ENCODE measurements at regions not wholly inside any gene's neighbourhood (a gene's known extent, or its start where the extent isn't known, plus 50 kb on each side); places are given as distances from the start of the nearest gene placed in this dataset.

GRCh38 chrX:39491548-39492297 is 606.0 kb downstream of the BCOR start:
- TF ChIP-seq CTCF (IDR thresholded peaks at IDR 0.05; ENCODE audit: poor library complexity, severe bottlenecking) (no peak), TAF1 (IDR thresholded peaks at IDR 0.05; ENCODE audit: low read depth) (no peak), REST (IDR thresholded peaks at IDR 0.05; ENCODE audit: borderline replicate concordance) (no peak), EZH2 (IDR thresholded peaks at IDR 0.05; ENCODE audit: borderline replicate concordance, insufficient read depth, low read length, poor library complexity, severe bottlenecking) (no peak), POLR2AphosphoS5 (IDR thresholded peaks at IDR 0.05) (no peak), SMC3 (conservative IDR thresholded peaks at IDR 0.05; ENCODE audit: poor library complexity) (no peak), EP300 (conservative IDR thresholded peaks at IDR 0.05; ENCODE audit: poor library complexity, severe bottlenecking) (no peak), RAD21 (conservative IDR thresholded peaks at IDR 0.05) (no peak), MXI1 (conservative IDR thresholded peaks at IDR 0.05; ENCODE audit: poor library complexity, severe bottlenecking) (no peak)
